Naive thymus-derived CD8-positive, alpha-beta T cell (primary cell): ENCODE measurements at regions not wholly inside any gene's neighbourhood (a gene's known extent, or its start where the extent isn't known, plus 50 kb on each side); places are given as distances from the start of the nearest gene placed in this dataset.
"Not testable (repeated sequence)": the region's sequence is repeated elsewhere in the genome, so short reads cannot be mapped to it uniquely, and the experiment has no call there.

ENCODE experiments used
- ATAC-seq, 2 donors: fragments of 150-1000 bp; cut with Tn5 transposase in 1 of 2; sonication (Bioruptor Pico), chemical (Tn5 transposase) in 1 of 2; 1 replicate in 1 of 2; 2 replicates in 1 of 2; pipeline ENCODE4 v1.10.0; 2021; ENCODE audit warnings: mild to moderate bottlenecking in 2 of 2, moderate library complexity in 2 of 2
- POLR2A ChIA-PET: fragments of 350-600 bp; sonication (Branson Sonifier 250); formaldehyde crosslinking; loops from one replicate; lab custom pipeline; 2021; ENCODE audit warnings: antibody characterized with exemption; lab: Charles Lee
- DNase-seq, 10 donors: peaks; one replicate each; pipeline versions ENCODE4 v3.0.0 to v3.0.0-alpha.2; 2020 to 2022
- H3K27ac Mint-ChIP-seq, 10 donors: one replicate each; pipeline ENCODE4 v1.8.0; 2020 to 2022; ENCODE audit warnings: mild to moderate bottlenecking in 10 of 10, mixed read lengths in 10 of 10, moderate library complexity in 4 of 10, inconsistent platforms in 1 of 10
- H3K27me3 Mint-ChIP-seq, 5 donors: one replicate each; pipeline ENCODE4 v1.8.0; 2021 to 2022; ENCODE audit warnings: mixed read lengths in 5 of 5
- H3K36me3 Mint-ChIP-seq, 3 donors: one replicate each; pipeline ENCODE4 v1.8.0; 2020 to 2022; ENCODE audit warnings: mixed read lengths in 3 of 3, mild to moderate bottlenecking in 2 of 3, inconsistent platforms in 1 of 3
- H3K4me1 Mint-ChIP-seq, 4 donors: one replicate each; pipeline ENCODE4 v1.8.0; 2021 to 2022; ENCODE audit warnings: mixed read lengths in 4 of 4
- H3K4me3 Mint-ChIP-seq, 10 donors: one replicate each; pipeline ENCODE4 v1.8.0; 2020 to 2022; ENCODE audit warnings: mild to moderate bottlenecking in 10 of 10, mixed read lengths in 10 of 10, moderate library complexity in 6 of 10, inconsistent platforms in 1 of 10
- H3K9me3 Mint-ChIP-seq, 9 donors: one replicate each; pipeline ENCODE4 v1.8.0; 2020 to 2022; ENCODE audit warnings: mixed read lengths in 9 of 9, mild to moderate bottlenecking in 3 of 9, inconsistent platforms in 1 of 9, moderate library complexity in 1 of 9

- DNase-seq, result no peak
- H3K36me3 Mint-ChIP-seq, result peaks cover 0 to 10% (median 8%) of the 10 kb centered on the region in 3 donors
- no peak overlapping the region for H3K4me3 Mint-ChIP-seq
- POLR2A ChIA-PET, result interaction anchor here (0.6 kb wide), 1 partner anchor 9 kb away, joined by 3 read pairs; no protein-coding TSS in a partner anchor
- H3K4me1 Mint-ChIP-seq, result peaks cover 0 to 1% (median 0%) of the 10 kb centered on the region in 4 donors
- H3K9me3 Mint-ChIP-seq, result peaks cover 0 to 9% (median 6%) of the 10 kb centered on the region in 9 donors
- peaks cover 0 to 10% (median 1%) of the 10 kb centered on the region in 5 donors for H3K27me3 Mint-ChIP-seq
- peak overlapping the region in 1 of 10 donors; percentile 11 for H3K27ac Mint-ChIP-seq
- ATAC-seq, result no peak
These were observed 106.0 kb upstream of the SYT6 start for GRCh38 chr1:114259511-114260160.

GRCh38 chr1:114258633-114259032 is 105.0 kb upstream of the SYT6 start:
- Mint-ChIP-seq H3K4me1 (peaks cover 0 to 1% (median 0%) of the 10 kb centered on the region in 4 donors), H3K27ac (no peak overlapping the region), H3K9me3 (peaks cover 0 to 18% (median 12%) of the 10 kb centered on the region in 9 donors), H3K36me3 (peaks cover 0 to 17% (median 13%) of the 10 kb centered on the region in 3 donors), H3K4me3 (no peak overlapping the region), H3K27me3 (peaks cover 0 to 10% (median 1%) of the 10 kb centered on the region in 5 donors)
- no peak for DNase-seq
- ATAC-seq, result no peak
- POLR2A ChIA-PET, result interaction anchor here (0.6 kb wide), 1 partner anchor 10 kb away, joined by 3 read pairs; no protein-coding TSS in a partner anchor

- ATAC-seq, result no peak
These were observed 104.4 kb upstream of the SYT6 start for GRCh38 chr1:114258074-114258473.

GRCh38 chr1:114257554-114257953 is 103.9 kb upstream of the SYT6 start:
- POLR2A ChIA-PET, result no interaction called here
- peaks cover 0 to 17% (median 13%) of the 10 kb centered on the region in 3 donors for H3K36me3 Mint-ChIP-seq
- no peak overlapping the region for H3K27ac Mint-ChIP-seq
- peaks cover 0 to 18% (median 14%) of the 10 kb centered on the region in 9 donors for H3K9me3 Mint-ChIP-seq
- H3K27me3 Mint-ChIP-seq, result peaks cover 0 to 10% (median 1%) of the 10 kb centered on the region in 5 donors
- ATAC-seq, result no peak
- no peak for DNase-seq
- no peak overlapping the region for H3K4me3 Mint-ChIP-seq
- H3K4me1 Mint-ChIP-seq, result peaks cover under 1 to 2% (median under 1%) of the 10 kb centered on the region in 4 donors

More at GRCh38 chr1:114258074-114258473, 104.4 kb upstream of the SYT6 start:
- H3K36me3 Mint-ChIP-seq, result peaks cover 0 to 17% (median 13%) of the 10 kb centered on the region in 3 donors
- POLR2A ChIA-PET, result no interaction called here
- H3K4me3 Mint-ChIP-seq, result no peak overlapping the region
- H3K4me1 Mint-ChIP-seq, result peaks cover 0 to 1% (median 0%) of the 10 kb centered on the region in 4 donors
- H3K27ac Mint-ChIP-seq, result no peak overlapping the region
- no peak for DNase-seq
- H3K27me3 Mint-ChIP-seq, result peaks cover 0 to 10% (median 1%) of the 10 kb centered on the region in 5 donors
- H3K9me3 Mint-ChIP-seq, result peaks cover 0 to 18% (median 14%) of the 10 kb centered on the region in 9 donors

GRCh38 chr1:114253900-114254299 is 100.2 kb upstream of the SYT6 start:
- POLR2A ChIA-PET, result no interaction called here
- Mint-ChIP-seq H3K27me3 (peaks cover 0 to 10% (median 1%) of the 10 kb centered on the region in 5 donors), H3K4me1 (peaks cover 3 to 10% (median 7%) of the 10 kb centered on the region in 4 donors), H3K27ac (no peak overlapping the region), H3K4me3 (no peak overlapping the region), H3K9me3 (peaks cover 0 to 18% (median 14%) of the 10 kb centered on the region in 9 donors), H3K36me3 (peaks cover 0 to 17% (median 13%) of the 10 kb centered on the region in 3 donors)
- DNase-seq (no peak), ATAC-seq (no peak)

GRCh38 chr1:114251573-114251939 is 97.9 kb upstream of the SYT6 start:
- H3K9me3 Mint-ChIP-seq, result peaks cover 0 to 18% (median 14%) of the 10 kb centered on the region in 9 donors

GRCh38 chr1:114250683-114251572 is 97.3 kb upstream of the SYT6 start:
- no peak overlapping the region for H3K4me3 Mint-ChIP-seq
- peaks cover 3 to 9% (median 7%) of the 10 kb centered on the region in 4 donors for H3K4me1 Mint-ChIP-seq
- H3K36me3 Mint-ChIP-seq, result peaks cover 0 to 13% (median 13%) of the 10 kb centered on the region in 3 donors
- POLR2A ChIA-PET, result no interaction called here
- DNase-seq, result no peak
- H3K27me3 Mint-ChIP-seq, result peaks cover 0 to 6% (median 0%) of the 10 kb centered on the region in 5 donors
- no peak for ATAC-seq
- peaks cover 0 to 18% (median 14%) of the 10 kb centered on the region in 9 donors for H3K9me3 Mint-ChIP-seq
- peak overlapping the region in 1 of 10 donors; percentile 56 for H3K27ac Mint-ChIP-seq

More at GRCh38 chr1:114251573-114251939, 97.9 kb upstream of the SYT6 start:
- H3K4me1 Mint-ChIP-seq, result peaks cover 3 to 10% (median 7%) of the 10 kb centered on the region in 4 donors
- peaks cover 0 to 17% (median 13%) of the 10 kb centered on the region in 3 donors for H3K36me3 Mint-ChIP-seq
- H3K27me3 Mint-ChIP-seq, result peaks cover 0 to 5% (median 0%) of the 10 kb centered on the region in 5 donors
- ATAC-seq (no peak), DNase-seq (no peak)
- no peak overlapping the region for H3K4me3 Mint-ChIP-seq
- POLR2A ChIA-PET, result no interaction called here
- H3K27ac Mint-ChIP-seq, result peak overlapping the region in 1 of 10 donors; percentile 56

GRCh38 chr1:114249691-114250090 is 96.0 kb upstream of the SYT6 start:
- Mint-ChIP-seq H3K4me1 (peaks cover 3 to 9% (median 7%) of the 10 kb centered on the region in 4 donors), H3K36me3 (peaks cover 0 to 14% (median 6%) of the 10 kb centered on the region in 3 donors), H3K9me3 (peaks cover 0 to 18% (median 11%) of the 10 kb centered on the region in 9 donors), H3K4me3 (no peak overlapping the region), H3K27ac (no peak overlapping the region), H3K27me3 (peaks cover 0 to 7% (median 2%) of the 10 kb centered on the region in 5 donors)
- no peak for DNase-seq
- POLR2A ChIA-PET, result no interaction called here
- ATAC-seq, result no peak

GRCh38 chr1:114248162-114248561 is 94.5 kb upstream of the SYT6 start:
- Mint-ChIP-seq H3K36me3 (peaks cover 0 to 17% (median 0%) of the 10 kb centered on the region in 3 donors), H3K4me1 (peaks cover 3 to 9% (median 7%) of the 10 kb centered on the region in 4 donors), H3K9me3 (peaks cover 0 to 20% (median 15%) of the 10 kb centered on the region in 9 donors), H3K27ac (no peak overlapping the region), H3K4me3 (no peak overlapping the region), H3K27me3 (peaks cover 0 to 14% (median 10%) of the 10 kb centered on the region in 5 donors)
- ATAC-seq (no peak), DNase-seq (no peak)
- POLR2A ChIA-PET, result no interaction called here

- POLR2A ChIA-PET, H3K27ac Mint-ChIP-seq, DNase-seq, H3K4me3 Mint-ChIP-seq, H3K4me1 Mint-ChIP-seq, ATAC-seq: not testable (repeated sequence)
- H3K36me3 Mint-ChIP-seq, result peaks cover 0 to 24% (median 3%) of the 10 kb centered on the region in 3 donors
- peaks cover 0 to 34% (median 29%) of the 10 kb centered on the region in 9 donors for H3K9me3 Mint-ChIP-seq
- H3K27me3 Mint-ChIP-seq, result peaks cover 0 to 17% (median 11%) of the 10 kb centered on the region in 5 donors
These were observed 89.0 kb upstream of the SYT6 start for GRCh38 chr1:114242531-114243210.

- Mint-ChIP-seq H3K27ac (no peak overlapping the region), H3K36me3 (peaks cover 0 to 7% (median 3%) of the 10 kb centered on the region in 3 donors), H3K27me3 (peaks cover 0 to 7% (median 3%) of the 10 kb centered on the region in 5 donors), H3K4me3 (no peak overlapping the region), H3K4me1 (peaks cover 3 to 13% (median 10%) of the 10 kb centered on the region in 4 donors), H3K9me3 (peaks cover 0 to 21% (median 11%) of the 10 kb centered on the region in 9 donors)
- no peak for ATAC-seq
- POLR2A ChIA-PET, result interaction anchor here (0.5 kb wide), 1 partner anchor 318 kb away, joined by 3 read pairs; no protein-coding TSS in a partner anchor
- DNase-seq, result no peak
These were observed 84.4 kb upstream of the SYT6 start for GRCh38 chr1:114238053-114238452.

- H3K27me3 Mint-ChIP-seq, result peaks cover 0 to 7% (median 4%) of the 10 kb centered on the region in 5 donors
- POLR2A ChIA-PET, result no interaction called here
- DNase-seq (no peak), ATAC-seq (no peak)
- H3K27ac Mint-ChIP-seq, result no peak overlapping the region
- peaks cover 3 to 13% (median 12%) of the 10 kb centered on the region in 4 donors for H3K4me1 Mint-ChIP-seq
- H3K36me3 Mint-ChIP-seq, result peaks cover 0 to 7% (median 3%) of the 10 kb centered on the region in 3 donors
- H3K4me3 Mint-ChIP-seq, result no peak overlapping the region
- H3K9me3 Mint-ChIP-seq, result peaks cover 0 to 15% (median 11%) of the 10 kb centered on the region in 9 donors
These were observed 82.8 kb upstream of the SYT6 start for GRCh38 chr1:114236517-114236916.
